ENCODE measurements at regions not wholly inside any gene's neighbourhood (a gene's known extent, or its start where the extent isn't known, plus 50 kb on each side); places are given as distances from the start of the nearest gene placed in this dataset.
A peak's percentile ranks its signal among the peaks of the same experiment; 100 is the strongest.

DNA sequence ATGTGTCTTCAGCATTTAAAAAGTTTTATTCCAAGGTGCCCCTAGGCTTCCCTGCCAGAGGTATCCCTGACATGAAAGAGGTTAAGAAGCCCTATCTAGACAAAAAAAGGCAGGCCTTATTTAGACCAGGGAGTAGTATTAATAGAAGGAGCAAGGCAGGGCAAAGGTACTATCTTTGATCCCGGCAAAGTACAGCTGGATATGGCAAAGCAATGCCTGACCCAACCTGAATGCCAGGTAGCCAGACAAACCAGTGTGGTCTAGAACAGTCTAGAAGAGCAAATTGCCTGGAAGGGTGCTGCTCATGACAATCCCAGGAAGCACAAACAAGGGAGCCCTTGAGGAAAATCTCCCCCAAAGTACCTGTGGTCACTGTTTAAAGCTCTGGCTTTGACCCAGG, 62.6 kb upstream of the SYT13 start:
- no peak for DNase-seq (ENCODE audit: low read depth in 2 of 2)

- DNase-seq (ENCODE audit: low read depth in 2 of 2) = no peak
Observed at GRCh38 chr11:45347348-45348082, 61.4 kb upstream of the SYT13 start.

GRCh38 chr11:45345491-45345890, 59.4 kb upstream of the SYT13 start:
- no peak for DNase-seq (ENCODE audit: low read depth in 2 of 2)

DNA sequence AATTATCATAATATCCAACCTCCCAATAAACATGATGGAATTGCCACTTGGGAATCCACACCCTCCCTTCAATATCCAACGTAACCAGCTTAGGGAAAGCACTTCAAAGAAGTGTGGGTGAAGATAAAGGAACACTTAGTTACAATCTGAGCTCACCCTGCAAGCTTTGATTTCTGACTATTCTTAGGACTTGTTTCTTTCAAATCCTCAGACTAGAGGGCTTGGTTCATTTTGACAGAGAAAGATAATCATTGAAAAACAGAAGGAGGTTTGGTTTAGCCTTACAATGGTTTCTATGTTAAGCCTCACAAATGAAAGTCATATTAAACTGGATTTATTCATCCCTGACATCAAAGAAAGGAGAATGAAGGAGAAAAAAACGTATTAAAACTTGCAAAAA, 57.9 kb upstream of the SYT13 start:
- DNase-seq (ENCODE audit: low read depth in 2 of 2) = no peak

DNA sequence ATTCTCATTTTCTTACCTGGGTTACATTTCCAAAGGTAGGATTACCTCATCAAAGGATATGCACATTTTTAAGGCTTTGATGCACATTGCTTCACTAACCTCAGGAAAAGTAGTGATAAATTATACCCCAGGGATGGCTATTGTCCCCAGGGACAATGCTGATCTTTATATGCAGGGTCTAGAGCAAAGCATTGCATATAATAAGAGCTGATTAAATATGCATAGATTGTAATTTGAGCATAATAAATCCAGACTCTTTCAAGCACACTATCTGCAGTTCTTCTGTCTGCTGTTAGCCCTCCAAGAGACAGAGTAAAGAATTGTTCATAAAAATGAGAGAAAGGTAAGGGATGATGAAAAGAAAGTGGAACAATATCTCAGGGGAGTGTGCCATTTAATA, 57.3 kb upstream of the SYT13 start:
- no peak for DNase-seq (ENCODE audit: low read depth in 2 of 2)

DNA sequence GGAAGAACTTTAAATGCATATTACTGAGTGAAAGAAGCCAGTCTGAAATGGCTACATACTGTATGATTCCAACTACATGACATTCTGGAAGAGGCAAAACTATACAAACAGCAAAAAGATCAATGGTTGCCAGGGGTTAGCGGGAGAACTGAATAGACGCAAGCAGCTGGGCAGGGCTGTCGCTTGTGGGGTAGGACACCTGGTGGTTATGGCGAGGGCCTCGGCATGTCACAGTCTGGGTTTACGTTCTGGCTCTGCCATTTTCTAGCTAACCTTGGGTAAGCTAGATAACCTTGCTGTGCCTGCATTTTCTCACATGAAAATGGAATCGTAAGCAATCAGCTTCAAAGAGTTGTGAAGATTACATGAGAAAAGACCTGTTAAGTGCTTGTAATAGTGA, 55.2 kb upstream of the SYT13 start:
- no peak for DNase-seq (ENCODE audit: low read depth in 2 of 2)

- peak; percentile 90 to 93 for DNase-seq (ENCODE audit: low read depth in 2 of 2)
Observed at GRCh38 chr11:45339729-45340519, 53.8 kb upstream of the SYT13 start.

DNA sequence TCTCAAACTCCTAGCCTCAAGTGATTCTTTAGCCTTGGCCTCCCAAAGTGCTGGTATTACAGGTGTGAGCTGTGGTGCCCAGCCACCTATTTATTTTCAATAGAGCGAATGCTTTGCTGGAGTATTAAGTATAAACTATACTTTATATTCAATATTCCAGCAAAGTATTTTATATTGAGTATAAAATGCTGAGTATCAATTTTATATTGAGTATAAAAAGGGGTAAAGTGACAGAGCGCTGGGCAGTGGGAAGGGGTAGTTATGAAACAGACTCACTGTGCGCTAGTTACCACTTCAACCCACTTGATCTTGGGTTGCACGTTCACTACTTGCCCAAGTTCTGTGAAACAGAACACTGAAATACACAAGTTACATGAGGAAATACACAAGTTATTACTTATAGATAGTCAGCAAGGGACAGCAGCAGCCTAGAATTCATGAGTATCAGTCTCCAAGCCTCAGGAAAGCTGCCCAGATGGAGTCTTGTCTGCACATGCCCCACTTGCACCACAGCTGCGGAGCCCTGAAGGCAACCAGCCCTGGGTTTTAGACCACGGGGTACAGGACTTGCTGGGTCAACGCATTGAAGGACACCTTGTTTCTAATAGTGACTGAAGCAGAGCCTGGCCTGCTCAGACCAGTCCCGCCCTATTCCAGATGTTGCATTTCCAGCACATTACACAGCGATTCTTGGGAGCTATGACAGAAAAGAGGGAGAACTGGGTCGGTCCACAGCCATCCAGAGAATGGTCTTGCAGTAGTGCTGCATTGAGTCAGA, 51.6 kb upstream of the SYT13 start:
- DNase-seq (ENCODE audit: low read depth in 2 of 2) = no peak

DNA sequence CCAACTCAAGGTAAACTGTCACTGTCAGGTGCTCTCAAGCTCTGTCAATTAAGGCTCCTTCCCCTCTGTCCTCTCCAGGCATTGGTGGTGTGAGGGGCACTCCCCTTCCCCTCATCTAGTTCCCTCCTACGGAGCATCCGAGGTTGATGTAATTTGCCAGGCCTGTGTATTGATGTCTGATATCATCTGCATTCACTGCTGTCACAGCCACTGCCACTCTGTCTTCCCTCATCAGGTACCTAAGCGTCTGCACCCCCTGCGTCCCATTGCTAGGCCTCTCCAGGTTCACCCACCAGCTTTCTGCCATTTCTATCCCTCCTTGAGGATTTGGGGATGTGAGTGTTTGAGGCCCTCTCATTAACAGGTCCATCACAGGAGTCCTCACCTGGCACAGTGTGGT, 50.0 kb upstream of the SYT13 start:
- no peak for DNase-seq (ENCODE audit: low read depth in 2 of 2)

Data from stimulated activated CD4-positive, alpha-beta T cell treated with anti-CD3 and anti-CD28 coated beads, Interleukin-1b, Interleukin-23, amount 100 ng/mL, for 4 hours (primary cell).